ENCODE measurements at regions not wholly inside any gene's neighbourhood (a gene's known extent, or its start where the extent isn't known, plus 50 kb on each side); places are given as distances from the start of the nearest gene placed in this dataset.

- Histone ChIP-seq H3K4me2 (ENCODE audit: low read depth, low read length) (no peak overlapping the region), H3F3A (ENCODE audit: insufficient read depth, low read length) (no peaks in the 10 kb centered on the region), H3K36me3 (replicated peaks; ENCODE audit: insufficient read depth, low read length) (no peaks in the 10 kb centered on the region), H3K4me3 (ENCODE audit: low read length) (no peak overlapping the region), H3K9me3 (replicated peaks; ENCODE audit: insufficient read depth, low read length) (no peaks in the 10 kb centered on the region), H3K27ac (ENCODE audit: low read length) (no peak overlapping the region), H3K9ac (ENCODE audit: low read length) (no peak overlapping the region), H3K4me1 (ENCODE audit: low read length) (no peaks in the 10 kb centered on the region), H4K20me1 (ENCODE audit: insufficient read depth, low read length) (no peaks in the 10 kb centered on the region), H3K79me2 (ENCODE audit: low read length) (no peaks in the 10 kb centered on the region), H2AFZ (ENCODE audit: low read length) (no peak overlapping the region), H3K27me3 (replicated peaks; ENCODE audit: insufficient read depth, low read length) (no peaks in the 10 kb centered on the region), H3K9me2 (replicated peaks; ENCODE audit: insufficient read depth, low read length) (no peaks in the 10 kb centered on the region)
- no peak for DNase-seq
- TF ChIP-seq EZH2phosphoT487 (IDR thresholded peaks at IDR 0.05; ENCODE audit: low read length), result no peak
- no peak for TF ChIP-seq EZH2 (optimal IDR thresholded peaks at IDR 0.05; ENCODE audit: low read depth, low read length)
- no peak for TF ChIP-seq CTCF (IDR thresholded peaks at IDR 0.05; ENCODE audit: low read length)
Observed at GRCh38 chr2:7752291-7752690, 835.1 kb downstream of the RNF144A start.

GRCh38 chr2:7753777-7754176 lies 836.6 kb downstream of the RNF144A start:
- Histone ChIP-seq H3K4me3 (ENCODE audit: low read length) (no peak overlapping the region), H2AFZ (ENCODE audit: low read length) (no peak overlapping the region), H3K4me1 (ENCODE audit: low read length) (no peaks in the 10 kb centered on the region), H3K79me2 (ENCODE audit: low read length) (no peaks in the 10 kb centered on the region), H3K9me2 (replicated peaks; ENCODE audit: insufficient read depth, low read length) (no peaks in the 10 kb centered on the region), H3K27ac (ENCODE audit: low read length) (no peak overlapping the region), H3K9ac (ENCODE audit: low read length) (no peak overlapping the region), H3K9me3 (replicated peaks; ENCODE audit: insufficient read depth, low read length) (no peaks in the 10 kb centered on the region), H3K4me2 (ENCODE audit: low read depth, low read length) (no peak overlapping the region), H3K36me3 (replicated peaks; ENCODE audit: insufficient read depth, low read length) (no peaks in the 10 kb centered on the region), H3K27me3 (replicated peaks; ENCODE audit: insufficient read depth, low read length) (no peaks in the 10 kb centered on the region), H3F3A (ENCODE audit: insufficient read depth, low read length) (no peaks in the 10 kb centered on the region), H4K20me1 (ENCODE audit: insufficient read depth, low read length) (no peaks in the 10 kb centered on the region)
- TF ChIP-seq EZH2phosphoT487 (IDR thresholded peaks at IDR 0.05; ENCODE audit: low read length) (no peak), CTCF (IDR thresholded peaks at IDR 0.05; ENCODE audit: low read length) (no peak), EZH2 (optimal IDR thresholded peaks at IDR 0.05; ENCODE audit: low read depth, low read length) (no peak)
- DNase-seq, result no peak

GRCh38 chr2:7755879-7756278 lies 838.7 kb downstream of the RNF144A start:
- Histone ChIP-seq H3K4me3 (ENCODE audit: low read length) (no peak overlapping the region), H3K9me2 (replicated peaks; ENCODE audit: insufficient read depth, low read length) (no peaks in the 10 kb centered on the region)
- TF ChIP-seq EZH2phosphoT487 (IDR thresholded peaks at IDR 0.05; ENCODE audit: low read length) (no peak), EZH2 (optimal IDR thresholded peaks at IDR 0.05; ENCODE audit: low read depth, low read length) (no peak), CTCF (IDR thresholded peaks at IDR 0.05; ENCODE audit: low read length) (no peak)

More at GRCh38 chr2:7755879-7756278, 838.7 kb downstream of the RNF144A start:
- Histone ChIP-seq H3K27ac (ENCODE audit: low read length) (no peak overlapping the region), H3K9me3 (replicated peaks; ENCODE audit: insufficient read depth, low read length) (no peaks in the 10 kb centered on the region), H3F3A (ENCODE audit: insufficient read depth, low read length) (no peaks in the 10 kb centered on the region), H4K20me1 (ENCODE audit: insufficient read depth, low read length) (no peaks in the 10 kb centered on the region), H2AFZ (ENCODE audit: low read length) (no peak overlapping the region), H3K9ac (ENCODE audit: low read length) (no peak overlapping the region), H3K36me3 (replicated peaks; ENCODE audit: insufficient read depth, low read length) (no peaks in the 10 kb centered on the region), H3K4me2 (ENCODE audit: low read depth, low read length) (no peak overlapping the region), H3K79me2 (ENCODE audit: low read length) (no peaks in the 10 kb centered on the region), H3K27me3 (replicated peaks; ENCODE audit: insufficient read depth, low read length) (no peaks in the 10 kb centered on the region), H3K4me1 (ENCODE audit: low read length) (no peaks in the 10 kb centered on the region)
- DNase-seq, result no peak
